ENCODE measurements at regions not wholly inside any gene's neighbourhood (a gene's known extent, or its start where the extent isn't known, plus 50 kb on each side); places are given as distances from the start of the nearest gene placed in this dataset.

GRCh38 chr13:50615234-50615633, 228.3 kb downstream of the DLEU7 start:
- Histone ChIP-seq H3K4me1 (ENCODE audit: control insufficient read depth, extremely low read depth, insufficient read depth, low read length) (no peaks in the 10 kb centered on the region), H3K9me3 (ENCODE audit: control insufficient read depth, insufficient read depth, low read depth, low read length) (no peaks in the 10 kb centered on the region), H3K4me3 (replicated peaks in 1 of 4; ENCODE audit: control extremely low read depth in 1 of 4, insufficient read depth in 1 of 4, low read depth in 3 of 4, low read length in 4 of 4) (no peak overlapping the region), H2AFZ (ENCODE audit: low read length) (no peak overlapping the region), H3K9ac (ENCODE audit: insufficient read depth, low read length) (no peak overlapping the region), H3K4me2 (ENCODE audit: extremely low read depth, insufficient read depth, low read length) (no peak overlapping the region), H3K36me3 (ENCODE audit: control insufficient read depth, insufficient read depth, low read length) (no peaks in the 10 kb centered on the region), H3K27ac (ENCODE audit: insufficient read depth, low read length) (no peak overlapping the region), H3K79me2 (ENCODE audit: control insufficient read depth, insufficient read depth, low read length) (no peaks in the 10 kb centered on the region), H4K20me1 (ENCODE audit: control insufficient read depth, extremely low read depth, insufficient read depth, low read length) (no peaks in the 10 kb centered on the region), H3K27me3 (ENCODE audit: control insufficient read depth, insufficient read depth, low read length) (peaks cover 5% of the 10 kb centered on the region)
- DNase-seq (ENCODE audit: low read depth in 2 of 2), result no peak
- TF ChIP-seq CTCF (conservative IDR thresholded peaks at IDR 0.05 in 1 of 2, IDR thresholded peaks at IDR 0.05 in 1 of 2; ENCODE audit: low read depth in 1 of 2, low read length in 2 of 2) (no peak), EZH2 (IDR thresholded peaks at IDR 0.05; ENCODE audit: low read length, missing control alignments) (no peak)

- Histone ChIP-seq H2AFZ (ENCODE audit: low read length) (no peak overlapping the region), H3K4me2 (ENCODE audit: extremely low read depth, insufficient read depth, low read length) (no peak overlapping the region), H3K9me3 (ENCODE audit: control insufficient read depth, insufficient read depth, low read depth, low read length) (no peaks in the 10 kb centered on the region), H3K4me3 (replicated peaks in 1 of 4; ENCODE audit: control extremely low read depth in 1 of 4, insufficient read depth in 1 of 4, low read depth in 3 of 4, low read length in 4 of 4) (no peak overlapping the region), H3K4me1 (ENCODE audit: control insufficient read depth, extremely low read depth, insufficient read depth, low read length) (no peaks in the 10 kb centered on the region), H3K27ac (ENCODE audit: insufficient read depth, low read length) (no peak overlapping the region), H3K36me3 (ENCODE audit: control insufficient read depth, insufficient read depth, low read length) (no peaks in the 10 kb centered on the region), H3K27me3 (ENCODE audit: control insufficient read depth, insufficient read depth, low read length) (peaks cover 5% of the 10 kb centered on the region), H3K79me2 (ENCODE audit: control insufficient read depth, insufficient read depth, low read length) (no peaks in the 10 kb centered on the region), H3K9ac (ENCODE audit: insufficient read depth, low read length) (no peak overlapping the region), H4K20me1 (ENCODE audit: control insufficient read depth, extremely low read depth, insufficient read depth, low read length) (no peaks in the 10 kb centered on the region)
- TF ChIP-seq EZH2 (IDR thresholded peaks at IDR 0.05; ENCODE audit: low read length, missing control alignments), result no peak
- TF ChIP-seq CTCF (conservative IDR thresholded peaks at IDR 0.05 in 1 of 2, IDR thresholded peaks at IDR 0.05 in 1 of 2; ENCODE audit: low read depth in 1 of 2, low read length in 2 of 2), result no peak
- peak; percentile 64 to 68 for DNase-seq (ENCODE audit: low read depth in 2 of 2)
Observed at GRCh38 chr13:50616101-50616500, 227.4 kb downstream of the DLEU7 start.

GRCh38 chr13:50617134-50617721, 226.3 kb downstream of the DLEU7 start:
- H3K27me3 ChIP-seq (ENCODE audit: control insufficient read depth, insufficient read depth, low read length), result no peaks in the 10 kb centered on the region
- DNase-seq (ENCODE audit: low read depth in 2 of 2), result peak; percentile 63 to 84
- no peaks in the 10 kb centered on the region for H3K4me1 ChIP-seq (ENCODE audit: control insufficient read depth, extremely low read depth, insufficient read depth, low read length)
- TF ChIP-seq CTCF (conservative IDR thresholded peaks at IDR 0.05 in 1 of 2, IDR thresholded peaks at IDR 0.05 in 1 of 2; ENCODE audit: low read depth in 1 of 2, low read length in 2 of 2) (no peak), EZH2 (IDR thresholded peaks at IDR 0.05; ENCODE audit: low read length, missing control alignments) (no peak)
- H2AFZ ChIP-seq (ENCODE audit: low read length), result no peak overlapping the region
- H3K4me3 ChIP-seq (replicated peaks in 1 of 4; ENCODE audit: control extremely low read depth in 1 of 4, insufficient read depth in 1 of 4, low read depth in 3 of 4, low read length in 4 of 4), result no peak overlapping the region
- no peaks in the 10 kb centered on the region for H3K79me2 ChIP-seq (ENCODE audit: control insufficient read depth, insufficient read depth, low read length)
- H3K27ac ChIP-seq (ENCODE audit: insufficient read depth, low read length), result no peak overlapping the region
- H3K4me2 ChIP-seq (ENCODE audit: extremely low read depth, insufficient read depth, low read length), result peak overlapping the region; percentile 2
- no peak overlapping the region for H3K9ac ChIP-seq (ENCODE audit: insufficient read depth, low read length)
- H4K20me1 ChIP-seq (ENCODE audit: control insufficient read depth, extremely low read depth, insufficient read depth, low read length), result no peaks in the 10 kb centered on the region
- no peaks in the 10 kb centered on the region for H3K9me3 ChIP-seq (ENCODE audit: control insufficient read depth, insufficient read depth, low read depth, low read length)
- H3K36me3 ChIP-seq (ENCODE audit: control insufficient read depth, insufficient read depth, low read length), result no peaks in the 10 kb centered on the region

Data from fibroblast of lung (primary cell).